Stomach (tissue), 4 donors: ENCODE measurements at regions not wholly inside any gene's neighbourhood (a gene's known extent, or its start where the extent isn't known, plus 50 kb on each side); places are given as distances from the start of the nearest gene placed in this dataset.

ENCODE experiments used
- CTCF ChIP-seq, 7 experiments: fragments of 450-650 bp in 4 of 7; fragments of 200-600 bp in 3 of 7; sonication (generic) in 3 of 7; IDR thresholded peaks; one replicate each; pipeline ENCODE4 v1.5.1; 2016 to 2019; ENCODE audit warnings: antibody characterized with exemption in 7 of 7, control low read depth in 2 of 7, mild to moderate bottlenecking in 1 of 7
- POLR2A ChIP-seq, 4 donors: fragments of 450-650 bp; IDR thresholded peaks; one replicate each; pipeline ENCODE4 v1.6.1; 2016; ENCODE audit warnings: antibody characterized with exemption in 4 of 4, control low read depth in 2 of 4, mild to moderate bottlenecking in 1 of 4, moderate library complexity in 1 of 4
- POLR2AphosphoS5 ChIP-seq, 3 donors: sonication (generic); formaldehyde crosslinking; IDR thresholded peaks; one replicate each; pipeline ENCODE4 v1.6.1; 2016; ENCODE audit warnings: antibody characterized with exemption in 3 of 3

GRCh38 chr14:47899685-47900084 lies 224.3 kb upstream of the MDGA2 start:
- TF ChIP-seq CTCF (IDR thresholded peaks at IDR 0.05) (no peak), POLR2A (IDR thresholded peaks at IDR 0.05) (no peak), POLR2AphosphoS5 (IDR thresholded peaks at IDR 0.05) (no peak)
